ENCODE measurements at regions not wholly inside any gene's neighbourhood (a gene's known extent, or its start where the extent isn't known, plus 50 kb on each side); places are given as distances from the start of the nearest gene placed in this dataset.

- Histone ChIP-seq H3K4me1 (no peaks in the 10 kb centered on the region), H3K4me3 (no peak overlapping the region), H3K27ac (no peak overlapping the region), H3K27me3 (no peaks in the 10 kb centered on the region), H3K36me3 (no peaks in the 10 kb centered on the region), H3K9me3 (no peaks in the 10 kb centered on the region)
- intact Hi-C loops (cut with DNase I) = no loop called here
- TF ChIP-seq EP300 (IDR thresholded peaks at IDR 0.05) = no peak
- TF ChIP-seq POLR2AphosphoS5 (IDR thresholded peaks at IDR 0.05) = no peak
- no peak for TF ChIP-seq CTCF (IDR thresholded peaks at IDR 0.05)
- no peak for TF ChIP-seq POLR2A (IDR thresholded peaks at IDR 0.05)
- 77 to 88% methylated on average over 2 of the region's 2 CpGs for WGBS, 2 donors
- DNase-seq = no peak
Observed at GRCh38 chr2:41504532-41504931, 543.3 kb upstream of the PKDCC start.

GRCh38 chr2:41510108-41510507 is 537.7 kb upstream of the PKDCC start:
- peaks cover 0 to 4% (median 0%) of the 10 kb centered on the region in 4 donors for H3K4me1 ChIP-seq
- WGBS, 2 donors = 23 to 36% methylated on average over 4 of the region's 4 CpGs
- H3K9me3 ChIP-seq = no peaks in the 10 kb centered on the region
- no peak for DNase-seq
- TF ChIP-seq EP300 (IDR thresholded peaks at IDR 0.05) (no peak), POLR2AphosphoS5 (IDR thresholded peaks at IDR 0.05) (peak in 2 of 4 donors; percentile 40 to 48)
- H3K36me3 ChIP-seq = no peaks in the 10 kb centered on the region
- H3K27me3 ChIP-seq = no peaks in the 10 kb centered on the region
- H3K27ac ChIP-seq = no peak overlapping the region
- H3K4me3 ChIP-seq = no peak overlapping the region
- intact Hi-C loops (cut with DNase I) = no loop called here

GRCh38 chr2:41521211-41521610 is 526.6 kb upstream of the PKDCC start:
- no peak for DNase-seq
- no peaks in the 10 kb centered on the region for H3K27me3 ChIP-seq
- intact Hi-C loops (cut with DNase I) = no loop called here
- TF ChIP-seq EP300 (IDR thresholded peaks at IDR 0.05) = no peak
- no peak for TF ChIP-seq CTCF (IDR thresholded peaks at IDR 0.05)
- TF ChIP-seq POLR2AphosphoS5 (IDR thresholded peaks at IDR 0.05) = no peak
- TF ChIP-seq POLR2A (IDR thresholded peaks at IDR 0.05) = no peak
- H3K36me3 ChIP-seq = no peaks in the 10 kb centered on the region
- no peak overlapping the region for H3K27ac ChIP-seq
- no peaks in the 10 kb centered on the region for H3K9me3 ChIP-seq
- no peak overlapping the region for H3K4me3 ChIP-seq
- no peaks in the 10 kb centered on the region for H3K4me1 ChIP-seq

DNA sequence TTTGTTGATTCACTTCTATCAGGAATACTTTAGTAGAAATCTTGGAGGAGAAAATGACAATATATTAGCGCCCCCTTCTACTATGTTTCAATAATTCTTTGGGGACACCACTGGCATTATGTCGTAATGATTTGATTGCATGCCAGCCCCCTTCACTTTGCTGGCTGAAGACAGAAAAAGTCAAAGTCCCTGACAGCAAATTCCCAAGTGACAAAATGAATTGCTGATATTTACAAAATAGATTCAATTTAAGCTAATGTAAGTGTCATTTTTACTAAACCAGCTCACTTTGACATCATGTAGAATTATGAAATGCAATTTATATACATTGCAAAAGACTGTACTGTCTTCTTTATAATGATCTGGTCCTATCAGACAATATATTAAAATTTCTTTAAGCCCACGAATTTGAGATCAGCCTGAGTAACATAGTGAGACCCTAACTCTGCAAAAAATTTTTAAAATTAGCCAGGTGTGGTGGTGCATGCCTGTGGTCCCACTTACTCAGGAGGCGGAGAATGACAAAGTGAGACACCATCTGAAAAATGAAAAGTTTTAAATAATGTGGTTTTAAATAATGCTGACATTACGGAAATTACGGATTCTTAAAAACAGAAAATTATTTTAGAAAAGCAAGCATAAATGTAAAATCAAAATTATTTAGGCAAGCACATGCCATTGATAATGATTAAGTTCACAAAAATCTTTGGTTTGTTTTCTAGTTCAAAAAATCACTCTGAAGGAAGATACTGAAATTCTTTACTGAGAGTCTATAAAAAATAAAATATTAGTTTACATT is 520.1 kb upstream of the PKDCC start:
- H3K36me3 ChIP-seq = no peaks in the 10 kb centered on the region
- intact Hi-C loops (cut with DNase I) = no loop called here
- H3K27me3 ChIP-seq = no peaks in the 10 kb centered on the region
- H3K4me1 ChIP-seq = no peaks in the 10 kb centered on the region
- H3K27ac ChIP-seq = no peak overlapping the region
- H3K9me3 ChIP-seq = no peaks in the 10 kb centered on the region
- DNase-seq = no peak
- 83 to 89% methylated on average over 6 of the region's 6 CpGs for WGBS, 2 donors
- TF ChIP-seq POLR2AphosphoS5 (IDR thresholded peaks at IDR 0.05) (no peak), CTCF (IDR thresholded peaks at IDR 0.05) (no peak), POLR2A (IDR thresholded peaks at IDR 0.05) (no peak), EP300 (IDR thresholded peaks at IDR 0.05) (no peak)
- H3K4me3 ChIP-seq = no peak overlapping the region

DNA sequence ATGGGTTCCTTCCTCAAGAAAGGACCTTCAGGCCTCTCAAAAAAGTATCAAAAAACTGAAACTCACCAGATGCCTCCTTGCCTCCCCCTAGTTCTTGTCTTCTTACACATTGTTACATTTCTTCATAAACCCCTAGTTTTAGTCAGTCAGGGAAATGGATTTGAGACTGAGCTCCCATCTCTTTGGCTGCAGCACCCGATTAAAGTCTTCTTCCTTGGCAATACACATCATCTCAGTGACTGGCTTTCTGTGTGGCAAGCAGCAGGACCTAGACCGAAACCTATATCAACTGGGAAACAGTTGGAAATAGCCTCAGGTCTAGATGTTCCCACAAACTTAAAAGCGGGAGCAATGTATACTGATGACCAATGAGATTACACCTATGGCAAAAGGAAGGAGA is 512.2 kb upstream of the PKDCC start:
- Histone ChIP-seq H3K9me3 (no peaks in the 10 kb centered on the region), H3K27me3 (no peaks in the 10 kb centered on the region), H3K4me3 (no peak overlapping the region), H3K27ac (no peak overlapping the region), H3K36me3 (no peaks in the 10 kb centered on the region), H3K4me1 (peaks cover 0 to 17% (median 11%) of the 10 kb centered on the region in 4 donors)
- no peak for DNase-seq
- 91% methylated on average over 3 of the region's 3 CpGs for WGBS, 2 donors
- TF ChIP-seq CTCF (IDR thresholded peaks at IDR 0.05) = no peak
- TF ChIP-seq EP300 (IDR thresholded peaks at IDR 0.05) = no peak
- TF ChIP-seq POLR2A (IDR thresholded peaks at IDR 0.05) = no peak
- TF ChIP-seq POLR2AphosphoS5 (IDR thresholded peaks at IDR 0.05) = no peak
- intact Hi-C loops (cut with DNase I) = no loop called here

Measured in sigmoid colon (tissue), 6 donors.